ENCODE measurements at regions not wholly inside any gene's neighbourhood (a gene's known extent, or its start where the extent isn't known, plus 50 kb on each side); places are given as distances from the start of the nearest gene placed in this dataset.

DNA sequence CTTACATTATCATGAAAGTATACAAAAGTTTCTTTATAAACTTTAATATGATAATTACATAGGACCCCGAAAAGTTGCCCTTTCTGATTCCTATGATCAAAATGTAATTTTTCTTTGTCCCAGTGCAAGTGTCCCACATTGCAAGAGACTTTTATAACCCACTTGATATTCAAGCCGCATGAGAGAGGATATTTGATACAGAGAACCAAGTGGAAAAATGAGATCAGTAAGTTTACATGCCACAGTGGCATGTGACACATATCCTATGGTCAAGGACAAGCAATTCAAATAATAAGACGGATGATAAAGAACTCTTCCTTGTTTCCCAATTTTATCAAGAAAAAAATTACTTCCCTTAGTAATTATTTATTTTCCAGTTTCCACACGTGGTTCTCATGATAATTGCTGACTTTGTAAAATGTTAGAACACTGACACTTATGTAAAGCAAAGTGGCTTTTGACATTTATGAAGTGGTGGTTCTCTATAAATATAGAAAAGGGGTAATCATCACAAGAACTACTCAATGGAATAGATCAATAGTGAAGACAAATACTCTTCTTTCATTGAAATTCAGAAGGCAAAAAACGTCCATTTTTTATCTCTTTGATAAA, 273.7 kb upstream of the NOCT start:
- DNase-seq, result no peak
- Histone ChIP-seq H3K36me3 (no peaks in the 10 kb centered on the region), H3K4me1 (no peaks in the 10 kb centered on the region), H3K9me3 (no peaks in the 10 kb centered on the region), H3K4me3 (ENCODE audit: low read depth, low read length) (no peak overlapping the region), H3K27me3 (no peaks in the 10 kb centered on the region)
- TF ChIP-seq, protein P1, sequence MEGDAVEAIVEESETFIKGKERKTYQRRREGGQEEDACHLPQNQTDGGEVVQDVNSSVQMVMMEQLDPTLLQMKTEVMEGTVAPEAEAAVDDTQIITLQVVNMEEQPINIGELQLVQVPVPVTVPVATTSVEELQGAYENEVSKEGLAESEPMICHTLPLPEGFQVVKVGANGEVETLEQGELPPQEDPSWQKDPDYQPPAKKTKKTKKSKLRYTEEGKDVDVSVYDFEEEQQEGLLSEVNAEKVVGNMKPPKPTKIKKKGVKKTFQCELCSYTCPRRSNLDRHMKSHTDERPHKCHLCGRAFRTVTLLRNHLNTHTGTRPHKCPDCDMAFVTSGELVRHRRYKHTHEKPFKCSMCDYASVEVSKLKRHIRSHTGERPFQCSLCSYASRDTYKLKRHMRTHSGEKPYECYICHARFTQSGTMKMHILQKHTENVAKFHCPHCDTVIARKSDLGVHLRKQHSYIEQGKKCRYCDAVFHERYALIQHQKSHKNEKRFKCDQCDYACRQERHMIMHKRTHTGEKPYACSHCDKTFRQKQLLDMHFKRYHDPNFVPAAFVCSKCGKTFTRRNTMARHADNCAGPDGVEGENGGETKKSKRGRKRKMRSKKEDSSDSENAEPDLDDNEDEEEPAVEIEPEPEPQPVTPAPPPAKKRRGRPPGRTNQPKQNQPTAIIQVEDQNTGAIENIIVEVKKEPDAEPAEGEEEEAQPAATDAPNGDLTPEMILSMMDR (IDR thresholded peaks at IDR 0.05; ENCODE audit: low read depth, low read length), result no peak

DNA sequence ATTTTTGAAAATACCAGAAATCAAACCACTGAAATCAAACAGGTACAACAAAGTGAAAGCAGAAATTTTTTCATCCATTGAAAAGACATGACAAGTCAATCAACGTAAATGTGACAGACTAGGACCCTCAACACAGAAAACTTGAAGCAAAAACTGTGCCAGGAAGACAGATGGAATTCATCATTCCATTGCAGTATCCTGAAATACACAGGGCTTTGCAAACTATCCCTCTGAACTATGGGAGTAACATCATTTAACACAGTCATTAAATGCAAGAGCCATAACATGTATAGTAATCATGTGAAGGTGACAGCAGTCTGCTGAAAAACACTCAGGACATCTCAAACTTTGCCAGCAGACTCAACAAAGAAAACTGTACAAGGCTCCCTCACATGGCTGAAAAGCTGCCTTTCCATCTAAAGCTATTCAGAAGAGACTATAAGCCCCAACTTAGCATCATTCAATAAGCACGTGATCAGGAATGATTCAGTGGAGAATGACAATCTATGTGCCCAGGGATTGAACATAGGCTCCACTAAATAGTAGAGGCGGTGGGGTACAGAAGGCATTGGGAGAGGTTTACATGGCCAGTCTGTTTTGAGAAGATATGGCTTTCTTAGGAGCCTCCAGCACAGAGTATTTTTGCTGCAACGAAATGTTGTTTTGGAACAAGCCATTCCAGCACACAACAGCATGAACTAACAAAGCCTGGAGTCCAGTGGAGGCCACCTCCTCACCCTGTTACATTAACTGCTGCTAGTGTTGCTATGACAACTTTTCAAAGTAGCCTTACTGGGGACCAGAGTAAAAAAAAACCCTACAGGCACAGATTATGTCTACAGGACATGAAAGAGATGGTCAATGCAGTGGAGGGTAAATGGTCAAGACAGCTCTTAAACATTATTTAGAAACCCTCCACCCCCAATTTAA, 274.5 kb upstream of the NOCT start:
- TF ChIP-seq, protein P1 (IDR thresholded peaks at IDR 0.05; ENCODE audit: low read depth, low read length), result no peak
- no peak for DNase-seq
- Histone ChIP-seq H3K4me3 (ENCODE audit: low read depth, low read length) (no peak overlapping the region), H3K27me3 (no peaks in the 10 kb centered on the region), H3K36me3 (no peaks in the 10 kb centered on the region), H3K9me3 (no peaks in the 10 kb centered on the region), H3K4me1 (no peaks in the 10 kb centered on the region; the same call in 1 of the 2 replicates)

DNA sequence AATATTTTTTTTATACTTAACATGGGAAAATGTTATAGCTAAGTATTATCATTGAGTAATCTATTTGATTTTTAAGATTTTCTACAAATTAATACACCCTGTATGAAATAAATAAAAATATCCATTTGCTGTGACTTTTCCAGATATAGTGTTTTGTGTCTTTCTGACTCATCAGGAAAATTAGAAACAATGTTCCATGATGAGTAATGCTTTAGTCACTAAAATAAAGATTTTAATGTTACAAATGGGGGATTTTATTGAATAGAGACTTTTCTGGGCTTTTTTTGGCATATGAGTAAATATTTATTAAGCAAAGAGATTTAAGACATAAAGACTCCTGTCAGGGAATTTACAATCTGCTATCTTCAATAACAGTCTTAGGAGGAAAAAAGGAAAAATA, 279.2 kb upstream of the NOCT start:
- H3K36me3 ChIP-seq, result no peaks in the 10 kb centered on the region
- H3K4me1 ChIP-seq, result peaks cover 7% of the 10 kb centered on the region
- DNase-seq, result no peak
- no peaks in the 10 kb centered on the region for H3K27me3 ChIP-seq
- no peaks in the 10 kb centered on the region for H3K9me3 ChIP-seq
- H3K4me3 ChIP-seq (ENCODE audit: low read depth, low read length), result no peak overlapping the region
- TF ChIP-seq, protein P1 (IDR thresholded peaks at IDR 0.05; ENCODE audit: low read depth, low read length), result no peak

DNA sequence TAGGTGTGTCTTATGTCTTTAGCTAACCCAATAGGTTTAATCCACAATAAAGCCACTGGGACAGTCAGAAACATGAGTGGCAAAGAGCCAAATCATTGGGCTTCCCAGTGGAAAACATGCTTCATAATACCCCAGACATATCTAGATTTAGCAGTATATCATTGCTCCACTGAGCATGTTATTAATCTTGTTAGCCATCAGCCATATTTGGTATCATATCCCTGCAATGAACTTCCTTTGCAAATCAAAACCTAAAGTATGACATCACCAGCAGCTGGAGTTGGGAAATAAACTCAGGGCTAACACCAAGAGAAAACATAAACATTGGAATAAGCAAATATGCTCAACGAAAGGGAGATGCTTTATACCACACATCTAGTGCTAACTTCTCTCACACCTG, 280.8 kb upstream of the NOCT start:
- DNase-seq, result peak; percentile 16
- TF ChIP-seq, protein P1 (IDR thresholded peaks at IDR 0.05; ENCODE audit: low read depth, low read length), result no peak
- peaks cover 7% of the 10 kb centered on the region for H3K4me1 ChIP-seq
- H3K27me3 ChIP-seq, result no peaks in the 10 kb centered on the region
- no peaks in the 10 kb centered on the region for H3K36me3 ChIP-seq
- H3K9me3 ChIP-seq, result no peaks in the 10 kb centered on the region
- no peak overlapping the region for H3K4me3 ChIP-seq (ENCODE audit: low read depth, low read length)

DNA sequence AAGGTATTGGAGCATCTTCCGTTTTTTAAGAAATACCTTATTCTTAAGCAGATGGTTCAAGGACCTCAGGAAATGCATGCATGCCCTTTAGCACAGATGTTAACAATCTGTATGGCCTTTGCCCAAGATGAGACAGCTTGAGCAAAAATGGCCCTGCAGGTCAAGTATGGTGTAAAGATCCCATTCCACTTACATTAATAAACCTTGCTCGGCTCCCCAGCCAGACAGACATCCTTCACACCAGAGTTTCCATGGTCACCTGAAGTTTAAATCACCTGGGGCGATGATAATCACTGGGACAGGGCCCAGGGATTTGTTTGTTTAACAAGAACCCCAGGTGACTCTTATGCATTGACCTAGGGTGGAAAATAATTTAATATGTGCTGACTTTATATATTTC, 287.0 kb upstream of the NOCT start:
- Histone ChIP-seq H3K36me3 (no peaks in the 10 kb centered on the region), H3K4me1 (no peaks in the 10 kb centered on the region), H3K4me3 (ENCODE audit: low read depth, low read length) (no peak overlapping the region), H3K27me3 (no peaks in the 10 kb centered on the region), H3K9me3 (no peaks in the 10 kb centered on the region)
- no peak for DNase-seq
- TF ChIP-seq, protein P1 (IDR thresholded peaks at IDR 0.05; ENCODE audit: low read depth, low read length), result no peak

DNA sequence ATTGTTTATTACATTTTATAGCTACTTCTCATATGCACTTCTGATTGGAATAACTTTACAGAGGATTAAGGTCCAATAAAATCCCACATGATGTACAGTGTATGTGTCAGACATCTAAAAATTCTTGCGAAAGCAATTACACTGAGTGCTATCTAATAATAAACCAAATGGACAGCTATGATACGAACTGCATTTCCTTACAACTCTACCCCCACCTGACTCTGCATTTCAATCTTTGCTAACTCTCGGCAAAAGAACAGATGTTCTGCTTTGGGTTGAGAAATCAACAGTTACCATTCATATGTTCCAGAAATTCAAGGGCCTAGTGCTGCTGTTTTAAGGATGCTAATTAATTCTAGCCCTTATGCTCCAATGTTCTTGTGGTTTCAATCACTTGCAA, 287.9 kb upstream of the NOCT start:
- Histone ChIP-seq H3K4me1 (no peaks in the 10 kb centered on the region), H3K36me3 (no peaks in the 10 kb centered on the region), H3K27me3 (no peaks in the 10 kb centered on the region), H3K4me3 (ENCODE audit: low read depth, low read length) (no peak overlapping the region), H3K9me3 (no peaks in the 10 kb centered on the region)
- TF ChIP-seq, protein P1 (IDR thresholded peaks at IDR 0.05; ENCODE audit: low read depth, low read length), result no peak
- no peak for DNase-seq
